OCI-LY3 (cell line): ENCODE measurements at regions not wholly inside any gene's neighbourhood (a gene's known extent, or its start where the extent isn't known, plus 50 kb on each side); places are given as distances from the start of the nearest gene placed in this dataset.

Experiments used
- H2AFZ ChIP-seq: fragments of 200-600, 300-600 bp; shearing (Covaris generic); 2 replicates; pipeline ENCODE4 v1.6.0; 2014; ENCODE audit warnings: antibody characterized with exemption, low read depth, low read length
- H3K27ac ChIP-seq: fragments of 200-600, 300-600 bp; sonication (generic); 2 replicates; pipeline ENCODE4 v1.5.1; 2014; ENCODE audit warnings: mild to moderate bottlenecking, low read length, moderate library complexity, mixed read lengths
- H3K27me3 ChIP-seq: fragments of 200-600, 300-600 bp; sonication (generic); 2 replicates; pipeline ENCODE4 v1.6.1; 2014; ENCODE audit warnings: low read depth, low read length, mixed read lengths
- H3K36me3 ChIP-seq: fragments of 200-600, 300-600 bp; sonication (generic); replicated peaks from 2 replicates; pipeline ENCODE3; 2014; ENCODE audit warnings: low read depth, low read length, mixed read lengths
- H3K4me1 ChIP-seq: fragments of 300-600, 200-600 bp; sonication (generic); 2 replicates; pipeline ENCODE4 v1.6.1; 2014; ENCODE audit warnings: low read length, mixed read lengths
- H3K4me2 ChIP-seq: fragments of 200-600, 300-600 bp; sonication (generic); 2 replicates; pipeline ENCODE4 v1.6.1; 2014; ENCODE audit warnings: low read length, mixed read lengths
- H3K4me3 ChIP-seq: fragments of 300-600, 200-600 bp; sonication (generic); 2 replicates; pipeline ENCODE4 v1.5.1; 2014; ENCODE audit warnings: antibody characterized with exemption, mild to moderate bottlenecking, low read length, moderate library complexity
- H3K79me2 ChIP-seq: fragments of 300-600, 200-600 bp; shearing (Covaris generic); 2 replicates; pipeline ENCODE4 v1.6.1; 2014; ENCODE audit warnings: mild to moderate bottlenecking, low read length, mixed read lengths
- H3K9ac ChIP-seq: fragments of 300-600, 200-600 bp; shearing (Covaris generic); 2 replicates; pipeline ENCODE4 v1.6.0; 2014; ENCODE audit warnings: mild to moderate bottlenecking, low read length, moderate library complexity
- H3K9me3 ChIP-seq: fragments of 200-600, 300-600 bp; shearing (Covaris generic); 2 replicates; pipeline ENCODE4 v1.6.1; 2014; ENCODE audit warnings: low read length, mixed read lengths; ENCODE audit not compliant: insufficient read depth
- H4K20me1 ChIP-seq: fragments of 200-600, 300-600 bp; sonication (generic); 2 replicates; pipeline ENCODE4 v1.6.1; 2016; ENCODE audit warnings: low read length, mixed read lengths; ENCODE audit not compliant: insufficient read depth
- EZH2phosphoT487 ChIP-seq: fragments of 200-600 bp; shearing (Covaris generic); IDR thresholded peaks from 2 replicates; pipeline ENCODE4 v1.6.1; 2018; ENCODE audit warnings: antibody characterized with exemption, mixed run types, low read depth
- TF ChIP-seq, protein P1 (sequence below): fragments of 200-600, 300-600 bp; sonication (generic); IDR thresholded peaks from 2 replicates; pipeline ENCODE4 v1.5.1; 2014; ENCODE audit warnings: antibody characterized with exemption, low read length, low read depth

DNA sequence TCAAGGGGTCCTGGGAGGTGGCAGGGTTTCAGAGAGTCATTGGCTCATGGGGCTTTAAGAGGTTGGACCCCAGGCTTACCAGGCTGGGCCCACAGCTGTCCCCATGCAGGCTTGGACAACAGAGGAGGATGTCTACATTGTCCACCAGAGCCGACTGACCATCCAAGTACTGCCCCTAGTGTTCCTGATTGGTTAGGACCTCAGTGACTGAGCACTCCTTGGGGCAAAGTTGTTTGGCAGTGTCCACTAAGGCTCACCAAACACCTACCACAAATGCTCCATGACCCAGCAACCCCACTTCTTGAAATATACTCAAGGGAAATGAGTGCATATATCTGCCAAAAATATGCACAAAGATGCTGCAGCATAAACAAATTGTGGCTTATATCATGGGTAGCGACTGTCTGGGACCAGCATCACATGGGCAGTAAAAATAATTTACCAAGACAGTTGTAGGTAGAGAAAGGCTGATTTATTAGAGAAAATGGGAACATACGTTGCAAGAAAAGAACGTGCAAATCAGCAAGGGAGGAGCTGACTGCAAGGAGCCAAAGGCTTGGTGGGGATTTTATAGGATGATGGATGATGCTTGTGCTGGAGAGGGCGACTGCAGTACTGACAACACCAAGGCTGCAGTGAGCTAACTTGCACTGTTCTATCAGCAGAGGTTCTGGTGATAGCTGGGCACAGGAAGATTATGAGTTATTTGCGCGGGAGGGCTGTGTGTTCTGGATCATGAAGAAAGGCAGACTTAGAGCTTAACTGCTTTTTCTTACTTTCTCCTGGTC, 265.2 kb downstream of the GADD45G start:
- Histone ChIP-seq H3K9me3 (no peaks in the 10 kb centered on the region), H3K4me2 (no peak overlapping the region)

GRCh38 chr9:89871871-89872331, 267.1 kb downstream of the GADD45G start:
- H3K9me3 ChIP-seq = no peaks in the 10 kb centered on the region
- no peaks in the 10 kb centered on the region for H3K36me3 ChIP-seq
- no peak overlapping the region for H2AFZ ChIP-seq
- no peaks in the 10 kb centered on the region for H3K27me3 ChIP-seq
- H3K27ac ChIP-seq = no peak overlapping the region
- H4K20me1 ChIP-seq = no peaks in the 10 kb centered on the region
- TF ChIP-seq, protein P1, sequence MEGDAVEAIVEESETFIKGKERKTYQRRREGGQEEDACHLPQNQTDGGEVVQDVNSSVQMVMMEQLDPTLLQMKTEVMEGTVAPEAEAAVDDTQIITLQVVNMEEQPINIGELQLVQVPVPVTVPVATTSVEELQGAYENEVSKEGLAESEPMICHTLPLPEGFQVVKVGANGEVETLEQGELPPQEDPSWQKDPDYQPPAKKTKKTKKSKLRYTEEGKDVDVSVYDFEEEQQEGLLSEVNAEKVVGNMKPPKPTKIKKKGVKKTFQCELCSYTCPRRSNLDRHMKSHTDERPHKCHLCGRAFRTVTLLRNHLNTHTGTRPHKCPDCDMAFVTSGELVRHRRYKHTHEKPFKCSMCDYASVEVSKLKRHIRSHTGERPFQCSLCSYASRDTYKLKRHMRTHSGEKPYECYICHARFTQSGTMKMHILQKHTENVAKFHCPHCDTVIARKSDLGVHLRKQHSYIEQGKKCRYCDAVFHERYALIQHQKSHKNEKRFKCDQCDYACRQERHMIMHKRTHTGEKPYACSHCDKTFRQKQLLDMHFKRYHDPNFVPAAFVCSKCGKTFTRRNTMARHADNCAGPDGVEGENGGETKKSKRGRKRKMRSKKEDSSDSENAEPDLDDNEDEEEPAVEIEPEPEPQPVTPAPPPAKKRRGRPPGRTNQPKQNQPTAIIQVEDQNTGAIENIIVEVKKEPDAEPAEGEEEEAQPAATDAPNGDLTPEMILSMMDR = no peak
- no peak for TF ChIP-seq EZH2phosphoT487
- H3K4me3 ChIP-seq = no peak overlapping the region
- no peak overlapping the region for H3K9ac ChIP-seq
- H3K79me2 ChIP-seq = no peaks in the 10 kb centered on the region
- no peaks in the 10 kb centered on the region for H3K4me1 ChIP-seq
- no peak overlapping the region for H3K4me2 ChIP-seq

More for the DNA sequence above, 265.2 kb downstream of the GADD45G start:
- Histone ChIP-seq H3K36me3 (no peaks in the 10 kb centered on the region), H3K4me1 (no peaks in the 10 kb centered on the region), H4K20me1 (no peaks in the 10 kb centered on the region), H3K27ac (no peak overlapping the region), H3K9ac (no peak overlapping the region), H3K4me3 (no peak overlapping the region), H3K79me2 (no peaks in the 10 kb centered on the region), H2AFZ (no peak overlapping the region), H3K27me3 (no peaks in the 10 kb centered on the region)
- TF ChIP-seq, protein P1 = no peak
- no peak for TF ChIP-seq EZH2phosphoT487

- no peaks in the 10 kb centered on the region for H3K79me2 ChIP-seq
- no peaks in the 10 kb centered on the region for H4K20me1 ChIP-seq
- no peak overlapping the region for H3K4me3 ChIP-seq
- no peak overlapping the region for H3K27ac ChIP-seq
- H3K4me1 ChIP-seq = no peaks in the 10 kb centered on the region
- H3K27me3 ChIP-seq = no peaks in the 10 kb centered on the region
- no peak overlapping the region for H3K9ac ChIP-seq
- no peak overlapping the region for H2AFZ ChIP-seq
- TF ChIP-seq EZH2phosphoT487 = no peak
- TF ChIP-seq, protein P1 = no peak
- H3K9me3 ChIP-seq = no peaks in the 10 kb centered on the region
- no peaks in the 10 kb centered on the region for H3K36me3 ChIP-seq
- no peak overlapping the region for H3K4me2 ChIP-seq
Observed at GRCh38 chr9:89872426-89872912, 267.7 kb downstream of the GADD45G start.

DNA sequence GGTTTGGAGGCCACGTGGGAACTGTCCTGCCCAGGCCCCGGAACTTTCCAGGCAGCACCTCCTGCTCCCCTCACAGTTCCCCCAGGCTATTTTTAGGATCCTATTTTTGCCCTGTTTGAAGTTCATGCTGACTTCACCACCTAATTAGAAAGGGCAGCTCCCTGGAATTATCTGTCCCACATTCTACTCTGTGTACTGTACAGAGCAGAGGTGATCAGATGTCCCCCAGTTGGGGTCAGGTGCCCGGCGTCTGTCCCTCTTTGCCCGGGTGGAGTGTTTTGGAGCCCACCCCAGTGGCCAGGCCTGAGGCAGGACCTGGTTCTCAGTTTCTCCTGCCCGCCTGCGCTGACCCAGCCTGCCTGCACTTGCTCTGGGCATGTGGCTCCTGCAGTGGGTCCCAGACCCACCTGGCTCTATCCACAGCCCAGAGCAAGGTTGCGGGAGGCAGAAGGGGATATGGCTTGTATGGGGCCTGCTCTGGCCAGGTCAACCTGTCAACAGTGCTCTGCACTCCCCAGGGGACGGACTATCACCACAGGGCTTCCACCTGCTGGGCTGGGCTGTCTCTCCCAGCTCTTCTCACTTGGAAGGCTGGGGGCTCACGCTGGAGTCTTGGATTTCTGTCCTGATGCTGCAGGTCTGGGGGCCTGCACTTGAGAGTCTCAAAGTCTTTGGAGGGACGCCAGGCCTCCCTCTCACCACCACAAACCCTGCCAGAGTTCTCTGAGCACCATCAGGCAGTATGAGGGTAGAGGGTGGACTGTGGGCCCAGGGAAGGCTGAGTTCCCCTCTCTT, 268.3 kb downstream of the GADD45G start:
- H3K27me3 ChIP-seq = no peaks in the 10 kb centered on the region
- H3K27ac ChIP-seq = no peak overlapping the region
- H3K4me2 ChIP-seq = no peak overlapping the region
- TF ChIP-seq, protein P1 = no peak
- no peak for TF ChIP-seq EZH2phosphoT487
- no peaks in the 10 kb centered on the region for H3K9me3 ChIP-seq
- H3K4me3 ChIP-seq = no peak overlapping the region
- H4K20me1 ChIP-seq = no peaks in the 10 kb centered on the region
- H2AFZ ChIP-seq = no peak overlapping the region
- H3K9ac ChIP-seq = no peak overlapping the region
- no peaks in the 10 kb centered on the region for H3K36me3 ChIP-seq
- no peaks in the 10 kb centered on the region for H3K4me1 ChIP-seq
- no peaks in the 10 kb centered on the region for H3K79me2 ChIP-seq
